ENCODE measurements at regions not wholly inside any gene's neighbourhood (a gene's known extent, or its start where the extent isn't known, plus 50 kb on each side); places are given as distances from the start of the nearest gene placed in this dataset.

- CTCF ChIA-PET = no interaction called here
- H3K4me3 ChIP-seq (ENCODE audit: low read depth, low read length) = no peak overlapping the region
Observed at GRCh38 chr12:85509857-85510256, 229.8 kb downstream of the ALX1 start.

GRCh38 chr12:85516039-85516438 lies 236.0 kb downstream of the ALX1 start:
- Histone ChIP-seq H3K9me3 (ENCODE audit: control insufficient read depth, insufficient read depth, low read length) (no peaks in the 10 kb centered on the region), H3K27ac (ENCODE audit: low read depth, low read length) (no peak overlapping the region), H3K4me3 (ENCODE audit: low read depth, low read length) (no peak overlapping the region), H3K27me3 (ENCODE audit: control insufficient read depth, insufficient read depth, low read length) (no peaks in the 10 kb centered on the region)
- no peak for DNase-seq (ENCODE audit: low read depth, low spot score)
- CTCF ChIA-PET = no interaction called here
- no peak for TF ChIP-seq CTCF (IDR thresholded peaks at IDR 0.05; ENCODE audit: low read depth, low read length)
- POLR2A ChIA-PET = no interaction called here

More at GRCh38 chr12:85509857-85510256, 229.8 kb downstream of the ALX1 start:
- POLR2A ChIA-PET = no interaction called here
- H3K27ac ChIP-seq (ENCODE audit: low read depth, low read length) = no peak overlapping the region
- no peaks in the 10 kb centered on the region for H3K27me3 ChIP-seq (ENCODE audit: control insufficient read depth, insufficient read depth, low read length)
- no peaks in the 10 kb centered on the region for H3K9me3 ChIP-seq (ENCODE audit: control insufficient read depth, insufficient read depth, low read length)
- TF ChIP-seq CTCF (IDR thresholded peaks at IDR 0.05; ENCODE audit: low read depth, low read length) = no peak
- DNase-seq (ENCODE audit: low read depth, low spot score) = no peak

- CTCF ChIA-PET = no interaction called here
- POLR2A ChIA-PET = no interaction called here
Observed at GRCh38 chr12:85516667-85517325, 236.8 kb downstream of the ALX1 start.

GRCh38 chr12:85519163-85519562 lies 239.1 kb downstream of the ALX1 start:
- Histone ChIP-seq H3K4me3 (ENCODE audit: low read depth, low read length) (no peak overlapping the region), H3K9me3 (ENCODE audit: control insufficient read depth, insufficient read depth, low read length) (no peaks in the 10 kb centered on the region), H3K27me3 (ENCODE audit: control insufficient read depth, insufficient read depth, low read length) (no peaks in the 10 kb centered on the region), H3K27ac (ENCODE audit: low read depth, low read length) (no peak overlapping the region)
- TF ChIP-seq CTCF (IDR thresholded peaks at IDR 0.05; ENCODE audit: low read depth, low read length) = no peak
- CTCF ChIA-PET = no interaction called here
- POLR2A ChIA-PET = no interaction called here
- no peak for DNase-seq (ENCODE audit: low read depth, low spot score)

More at GRCh38 chr12:85516667-85517325, 236.8 kb downstream of the ALX1 start:
- DNase-seq (ENCODE audit: low read depth, low spot score) = no peak
- no peak overlapping the region for H3K27ac ChIP-seq (ENCODE audit: low read depth, low read length)
- no peak for TF ChIP-seq CTCF (IDR thresholded peaks at IDR 0.05; ENCODE audit: low read depth, low read length)
- H3K4me3 ChIP-seq (ENCODE audit: low read depth, low read length) = no peak overlapping the region
- no peaks in the 10 kb centered on the region for H3K27me3 ChIP-seq (ENCODE audit: control insufficient read depth, insufficient read depth, low read length)
- no peaks in the 10 kb centered on the region for H3K9me3 ChIP-seq (ENCODE audit: control insufficient read depth, insufficient read depth, low read length)

- Histone ChIP-seq H3K4me3 (ENCODE audit: low read depth, low read length) (no peak overlapping the region), H3K9me3 (ENCODE audit: control insufficient read depth, insufficient read depth, low read length) (no peaks in the 10 kb centered on the region), H3K27ac (ENCODE audit: low read depth, low read length) (no peak overlapping the region), H3K27me3 (ENCODE audit: control insufficient read depth, insufficient read depth, low read length) (no peaks in the 10 kb centered on the region)
- no peak for DNase-seq (ENCODE audit: low read depth, low spot score)
- CTCF ChIA-PET = no interaction called here
- TF ChIP-seq CTCF (IDR thresholded peaks at IDR 0.05; ENCODE audit: low read depth, low read length) = no peak
- POLR2A ChIA-PET = no interaction called here
Observed at GRCh38 chr12:85523197-85523596, 243.2 kb downstream of the ALX1 start.

All from AG04450 (cell line).